Peyer's patch (tissue), 4 donors: ENCODE measurements at regions not wholly inside any gene's neighbourhood (a gene's known extent, or its start where the extent isn't known, plus 50 kb on each side); places are given as distances from the start of the nearest gene placed in this dataset.
"Not testable (repeated sequence)": the region's sequence is repeated elsewhere in the genome, so short reads cannot be mapped to it uniquely, and the experiment has no call there.

Source experiments
- DNase-seq, 3 donors: peaks; one replicate each; pipeline ENCODE4 v3.0.0-alpha.2; 2017 to 2019
- H3K27ac ChIP-seq, 4 donors: fragments of 200-600 bp; sonication (generic); one replicate each; pipeline ENCODE4 v1.5.1; 2016 to 2019
- H3K27me3 ChIP-seq, 2 donors: fragments of 200-600 bp; sonication (generic); one replicate each; pipeline ENCODE4 v1.5.1; 2019
- H3K36me3 ChIP-seq, 3 donors: fragments of 200-600 bp; sonication (generic); one replicate each; pipeline ENCODE4 v1.5.1; 2016 to 2019
- H3K4me1 ChIP-seq, 4 donors: fragments of 200-600 bp; sonication (generic); one replicate each; pipeline ENCODE4 v1.5.1; 2016 to 2019
- H3K4me3 ChIP-seq, 4 donors: fragments of 200-600 bp; sonication (generic); 1 replicate in 3 of 4; 2 replicates in 1 of 4; pipeline ENCODE4 v1.5.1; 2016 to 2019; ENCODE audit warnings: mild to moderate bottlenecking in 1 of 4
- H3K9me3 ChIP-seq, 4 donors: fragments of 200-600 bp; sonication (generic); one replicate each; pipeline ENCODE4 v1.5.1; 2016 to 2019; ENCODE audit warnings: mild to moderate bottlenecking in 1 of 4
- CTCF ChIP-seq, 6 experiments: fragments of 450-650 bp in 4 of 6; fragments of 200-600 bp in 2 of 6; sonication (generic) in 1 of 6; IDR thresholded peaks; one replicate each; pipeline ENCODE4 v1.5.1; 2017 to 2019; ENCODE audit warnings: antibody characterized with exemption in 6 of 6, mild to moderate bottlenecking in 3 of 6, moderate library complexity in 1 of 6
- POLR2A ChIP-seq, 2 donors: fragments of 450-650 bp; IDR thresholded peaks; one replicate each; pipeline ENCODE4 v1.5.1; 2017; ENCODE audit warnings: antibody characterized with exemption in 2 of 2, mild to moderate bottlenecking in 2 of 2, moderate library complexity in 2 of 2

GRCh38 chr4:12105519-12105918 lies 676.8 kb upstream of the HS3ST1 start:
- no peaks in the 10 kb centered on the region for H3K9me3 ChIP-seq
- no peaks in the 10 kb centered on the region for H3K27me3 ChIP-seq
- H3K27ac ChIP-seq = no peak overlapping the region
- no peaks in the 10 kb centered on the region for H3K4me1 ChIP-seq
- TF ChIP-seq CTCF (IDR thresholded peaks at IDR 0.05) (no peak), POLR2A (IDR thresholded peaks at IDR 0.05) (no peak)
- H3K36me3 ChIP-seq = no peaks in the 10 kb centered on the region
- H3K4me3 ChIP-seq = no peak overlapping the region
- DNase-seq = no peak

- DNase-seq, H3K4me1 ChIP-seq, H3K27ac ChIP-seq, H3K9me3 ChIP-seq, H3K4me3 ChIP-seq, H3K36me3 ChIP-seq, H3K27me3 ChIP-seq: not testable (repeated sequence)
These were observed 661.2 kb upstream of the HS3ST1 start for GRCh38 chr4:12089920-12090319.

GRCh38 chr4:12084690-12085089 lies 656.0 kb upstream of the HS3ST1 start:
- H3K27me3 ChIP-seq = no peaks in the 10 kb centered on the region
- H3K9me3 ChIP-seq = no peaks in the 10 kb centered on the region
- H3K36me3 ChIP-seq = no peaks in the 10 kb centered on the region
- H3K4me1 ChIP-seq = no peaks in the 10 kb centered on the region
- no peak for TF ChIP-seq POLR2A (IDR thresholded peaks at IDR 0.05)
- TF ChIP-seq CTCF (IDR thresholded peaks at IDR 0.05) = no peak
- no peak overlapping the region for H3K27ac ChIP-seq
- DNase-seq = no peak
- H3K4me3 ChIP-seq = no peak overlapping the region

- Histone ChIP-seq H3K9me3 (no peaks in the 10 kb centered on the region), H3K36me3 (no peaks in the 10 kb centered on the region), H3K27me3 (no peaks in the 10 kb centered on the region), H3K27ac (no peak overlapping the region), H3K4me1 (no peaks in the 10 kb centered on the region), H3K4me3 (no peak overlapping the region)
- no peak for DNase-seq
- no peak for TF ChIP-seq CTCF (IDR thresholded peaks at IDR 0.05)
- TF ChIP-seq POLR2A (IDR thresholded peaks at IDR 0.05) = no peak
These were observed 642.6 kb upstream of the HS3ST1 start for GRCh38 chr4:12071316-12071715.

- no peaks in the 10 kb centered on the region for H3K36me3 ChIP-seq
- TF ChIP-seq POLR2A (IDR thresholded peaks at IDR 0.05) (no peak), CTCF (IDR thresholded peaks at IDR 0.05) (no peak)
- no peak overlapping the region for H3K4me3 ChIP-seq
- no peaks in the 10 kb centered on the region for H3K27me3 ChIP-seq
- DNase-seq = no peak
- no peaks in the 10 kb centered on the region for H3K4me1 ChIP-seq
- H3K9me3 ChIP-seq = no peaks in the 10 kb centered on the region
- H3K27ac ChIP-seq = no peak overlapping the region
These were observed 625.3 kb upstream of the HS3ST1 start for GRCh38 chr4:12053966-12054365.

- Histone ChIP-seq H3K36me3 (no peaks in the 10 kb centered on the region), H3K4me1 (no peaks in the 10 kb centered on the region), H3K27me3 (no peaks in the 10 kb centered on the region), H3K27ac (no peak overlapping the region), H3K4me3 (no peak overlapping the region), H3K9me3 (no peaks in the 10 kb centered on the region)
- no peak for TF ChIP-seq POLR2A (IDR thresholded peaks at IDR 0.05)
- TF ChIP-seq CTCF (IDR thresholded peaks at IDR 0.05) = no peak
- no peak for DNase-seq
These were observed 624.9 kb upstream of the HS3ST1 start for GRCh38 chr4:12053556-12053955.
